ENCODE measurements at regions not wholly inside any gene's neighbourhood (a gene's known extent, or its start where the extent isn't known, plus 50 kb on each side); places are given as distances from the start of the nearest gene placed in this dataset.

GRCh38 chr4:30471861-30472260 lies 248.3 kb upstream of the PCDH7 start:
- no peaks in the 10 kb centered on the region for H3K9me1 ChIP-seq (replicated peaks; ENCODE audit: control insufficient read depth, extremely low read depth, insufficient read depth, low read length)
- no peak for TF ChIP-seq GATA2 (IDR thresholded peaks at IDR 0.05; ENCODE audit: insufficient read depth, insufficient read length, low read depth, low read length)
- TF ChIP-seq EZH2 (IDR thresholded peaks at IDR 0.05; ENCODE audit: borderline replicate concordance, low read depth, low read length, severe bottlenecking): no peak
- no peak for TF ChIP-seq JUN (IDR thresholded peaks at IDR 0.05; ENCODE audit: borderline replicate concordance, insufficient read depth, insufficient read length, low read depth)
- TF ChIP-seq, protein P1, sequence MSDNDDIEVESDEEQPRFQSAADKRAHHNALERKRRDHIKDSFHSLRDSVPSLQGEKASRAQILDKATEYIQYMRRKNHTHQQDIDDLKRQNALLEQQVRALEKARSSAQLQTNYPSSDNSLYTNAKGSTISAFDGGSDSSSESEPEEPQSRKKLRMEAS (IDR thresholded peaks at IDR 0.05; ENCODE audit: insufficient read depth, insufficient read length): no peak
- no peak for TF ChIP-seq POLR2AphosphoS5 (IDR thresholded peaks at IDR 0.05; ENCODE audit: insufficient read depth, low read depth, low read length)
- no peak for TF ChIP-seq POLR2A (IDR thresholded peaks at IDR 0.05; ENCODE audit: low read depth, low read length)
- no peak for TF ChIP-seq CTCF (IDR thresholded peaks at IDR 0.05; ENCODE audit: extremely low read depth in 1 of 2, insufficient read depth in 1 of 2, low read depth in 1 of 2, low read length in 2 of 2)
- TF ChIP-seq FOS (IDR thresholded peaks at IDR 0.05; ENCODE audit: borderline replicate concordance, insufficient read depth, low read length): no peak
- no peak for TF ChIP-seq MYC (IDR thresholded peaks at IDR 0.05; ENCODE audit: low read depth, low read length)
- FAIRE-seq (no peak), DNase-seq (ENCODE audit: low read depth, low spot score) (no peak)
- ChIA-PET CTCF (no interaction called here), POLR2A (no interaction called here)
- H3K4me1 ChIP-seq (ENCODE audit: control insufficient read depth, extremely low read depth, insufficient read depth, low read length): no peaks in the 10 kb centered on the region
- H3K9me3 ChIP-seq (replicated peaks; ENCODE audit: control insufficient read depth, insufficient read depth, low read length): no peaks in the 10 kb centered on the region
- dilution Hi-C loops (cut with MboI; ENCODE audit: extremely low pct_ligation_motif_present, low sequenced_read_pairs) (no loop called here), intact Hi-C loops (cut with micrococcal nuclease) (no loop called here)
- no peak overlapping the region for H3K4me3 ChIP-seq (replicated peaks in 1 of 3; ENCODE audit: insufficient read depth in 1 of 3, low read depth in 1 of 3, low read length in 3 of 3)
- H3K27me3 ChIP-seq (ENCODE audit: control insufficient read depth in 2 of 2, insufficient read depth in 2 of 2, low read length in 2 of 2): no peaks in the 10 kb centered on the region
- no peak overlapping the region for H3K4me2 ChIP-seq (ENCODE audit: insufficient read depth, low read length)
- no peak overlapping the region for H2AFZ ChIP-seq (ENCODE audit: low read depth, low read length)
- no peaks in the 10 kb centered on the region for H3K36me3 ChIP-seq (ENCODE audit: control insufficient read depth in 2 of 2, extremely low read depth in 1 of 2, insufficient read depth in 2 of 2, low read length in 2 of 2)
- no TSS peak for BruUV-seq (replicated peaks)
- H3K79me2 ChIP-seq (ENCODE audit: control insufficient read depth, insufficient read depth, low read length): no peaks in the 10 kb centered on the region
- no peaks in the 10 kb centered on the region for H4K20me1 ChIP-seq (replicated peaks; ENCODE audit: control insufficient read depth, extremely low read depth, insufficient read depth, low read length)
- H3K27ac ChIP-seq (ENCODE audit: insufficient read depth, low read depth, low read length): no peak overlapping the region
- H3K9ac ChIP-seq (replicated peaks; ENCODE audit: extremely low read depth, insufficient read depth, low read length): no peak overlapping the region

All from endothelial cell of umbilical vein (primary cell).